Body of pancreas (tissue), 4 donors: ENCODE measurements at regions not wholly inside any gene's neighbourhood (a gene's known extent, or its start where the extent isn't known, plus 50 kb on each side); places are given as distances from the start of the nearest gene placed in this dataset.

ENCODE experiments used
- POLR2A ChIP-seq, 3 donors: fragments of 450-650 bp; IDR thresholded peaks; one replicate each; pipeline ENCODE4 v1.6.1; 2016; ENCODE audit warnings: antibody characterized with exemption in 3 of 3, mild to moderate bottlenecking in 2 of 3
- TF ChIP-seq, protein P1 (sequence below), 7 experiments: fragments of 450-650 bp in 4 of 7; fragments of 200-600 bp in 3 of 7; sonication (generic) in 3 of 7; IDR thresholded peaks; one replicate each; pipeline ENCODE4 v1.5.1; 2016 to 2019; ENCODE audit warnings: antibody characterized with exemption in 7 of 7

DNA sequence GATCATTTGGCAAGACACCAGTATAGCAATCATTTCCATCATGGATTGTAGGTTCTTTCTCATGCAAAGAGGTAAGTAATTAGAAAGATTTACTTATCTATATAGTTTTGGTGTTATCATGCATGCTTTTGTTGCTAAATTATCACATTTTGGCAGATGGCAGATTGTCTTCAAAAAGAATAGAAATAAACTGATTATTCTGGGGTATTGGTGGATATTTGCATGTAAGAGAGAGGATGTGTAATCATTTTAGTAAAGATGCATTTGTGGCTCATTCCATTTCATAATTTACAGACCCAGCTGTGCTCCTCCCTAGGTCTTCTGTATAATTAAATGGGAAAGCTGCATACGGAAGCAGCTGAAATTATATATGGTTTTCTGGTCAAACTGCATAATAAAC lies 875.7 kb upstream of the ANO3 start:
- TF ChIP-seq, protein P1, sequence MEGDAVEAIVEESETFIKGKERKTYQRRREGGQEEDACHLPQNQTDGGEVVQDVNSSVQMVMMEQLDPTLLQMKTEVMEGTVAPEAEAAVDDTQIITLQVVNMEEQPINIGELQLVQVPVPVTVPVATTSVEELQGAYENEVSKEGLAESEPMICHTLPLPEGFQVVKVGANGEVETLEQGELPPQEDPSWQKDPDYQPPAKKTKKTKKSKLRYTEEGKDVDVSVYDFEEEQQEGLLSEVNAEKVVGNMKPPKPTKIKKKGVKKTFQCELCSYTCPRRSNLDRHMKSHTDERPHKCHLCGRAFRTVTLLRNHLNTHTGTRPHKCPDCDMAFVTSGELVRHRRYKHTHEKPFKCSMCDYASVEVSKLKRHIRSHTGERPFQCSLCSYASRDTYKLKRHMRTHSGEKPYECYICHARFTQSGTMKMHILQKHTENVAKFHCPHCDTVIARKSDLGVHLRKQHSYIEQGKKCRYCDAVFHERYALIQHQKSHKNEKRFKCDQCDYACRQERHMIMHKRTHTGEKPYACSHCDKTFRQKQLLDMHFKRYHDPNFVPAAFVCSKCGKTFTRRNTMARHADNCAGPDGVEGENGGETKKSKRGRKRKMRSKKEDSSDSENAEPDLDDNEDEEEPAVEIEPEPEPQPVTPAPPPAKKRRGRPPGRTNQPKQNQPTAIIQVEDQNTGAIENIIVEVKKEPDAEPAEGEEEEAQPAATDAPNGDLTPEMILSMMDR (IDR thresholded peaks at IDR 0.05), result no peak
- TF ChIP-seq POLR2A (IDR thresholded peaks at IDR 0.05), result no peak
